Suprapubic skin (tissue), 4 donors: ENCODE measurements at regions not wholly inside any gene's neighbourhood (a gene's known extent, or its start where the extent isn't known, plus 50 kb on each side); places are given as distances from the start of the nearest gene placed in this dataset.

Experiments used
- DNase-seq, 2 donors: peaks; one replicate each; pipeline ENCODE4 v3.0.0-alpha.2; 2019; ENCODE audit warnings: low spot score in 2 of 2
- H3K27ac ChIP-seq: fragments of 200-600 bp; sonication (generic); one replicate; pipeline ENCODE4 v1.5.1; 2019
- H3K27me3 ChIP-seq: fragments of 200-600 bp; sonication (generic); one replicate; pipeline ENCODE4 v1.5.1; 2019
- H3K36me3 ChIP-seq: fragments of 200-600 bp; sonication (generic); one replicate; pipeline ENCODE4 v1.5.1; 2019
- H3K4me1 ChIP-seq: fragments of 200-600 bp; sonication (generic); one replicate; pipeline ENCODE4 v1.5.1; 2019
- H3K4me3 ChIP-seq: fragments of 200-600 bp; sonication (generic); one replicate; pipeline ENCODE4 v1.5.1; 2019; ENCODE audit warnings: mild to moderate bottlenecking
- H3K9me3 ChIP-seq: fragments of 200-600 bp; sonication (generic); one replicate; pipeline ENCODE4 v1.5.1; 2019
- EP300 ChIP-seq: sonication (generic); formaldehyde crosslinking; IDR thresholded peaks from one replicate; pipeline ENCODE4 v1.6.1; 2017; ENCODE audit warnings: antibody characterized with exemption
- POLR2A ChIP-seq, 2 donors: fragments of 450-650 bp; IDR thresholded peaks; one replicate each; pipeline ENCODE4 v1.6.1; 2017; ENCODE audit warnings: antibody characterized with exemption in 2 of 2, mild to moderate bottlenecking in 2 of 2, moderate library complexity in 2 of 2
- POLR2AphosphoS5 ChIP-seq, 3 donors: sonication (generic); formaldehyde crosslinking; IDR thresholded peaks; one replicate each; pipeline ENCODE4 v1.6.1; 2017; ENCODE audit warnings: antibody characterized with exemption in 3 of 3
- WGBS: methylation state at CpG from one replicate; pipeline ENCODE4 v1.1.5; 2018; 5-methylcytosine and 5-hydroxymethylcytosine counted together
- TF ChIP-seq, protein P1 (sequence below), 2 donors: fragments of 200-600 bp in 1 of 2; fragments of 450-650 bp in 1 of 2; sonication (generic) in 1 of 2; IDR thresholded peaks; one replicate each; pipeline ENCODE4 v1.5.1; 2016 to 2019; ENCODE audit warnings: antibody characterized with exemption in 2 of 2, mild to moderate bottlenecking in 1 of 2, moderate library complexity in 1 of 2

DNA sequence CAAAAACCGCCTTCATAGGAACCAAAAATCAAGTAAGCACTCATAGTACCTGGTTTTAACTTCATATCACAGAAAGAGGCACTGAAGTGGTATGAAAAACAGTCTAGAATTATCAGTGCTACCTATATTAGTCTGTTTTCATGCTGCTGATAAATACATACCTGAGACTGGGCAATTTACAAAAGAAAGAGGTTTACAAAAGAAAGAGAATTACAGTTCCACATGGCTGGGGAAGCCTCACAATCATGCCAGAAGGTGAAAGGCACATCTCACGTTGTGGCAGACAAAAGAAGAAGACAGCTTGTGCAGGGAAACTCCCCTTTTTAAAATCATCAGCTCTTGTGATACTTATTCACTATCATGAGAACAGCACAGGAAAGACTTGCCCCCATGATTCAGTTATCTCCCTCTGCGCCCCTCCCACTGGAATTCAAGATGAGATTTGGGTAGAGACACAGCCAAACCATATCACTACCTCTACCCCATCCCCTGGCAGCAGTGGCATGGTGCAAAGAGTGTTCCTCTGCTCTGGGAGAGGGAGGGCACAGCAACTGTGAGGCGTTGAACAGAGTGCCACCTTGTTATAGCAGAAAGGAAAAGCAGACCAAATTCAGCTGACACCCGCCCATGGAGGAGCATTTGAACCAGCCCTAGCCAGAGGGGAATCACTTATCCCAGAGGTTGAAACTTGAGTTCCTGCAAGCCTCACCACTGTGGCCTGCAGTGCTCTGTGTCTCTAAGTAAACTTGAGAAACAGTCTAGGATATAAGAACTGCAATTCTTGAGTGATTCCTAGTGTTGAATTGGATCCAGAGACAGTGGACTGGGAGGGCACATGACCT lies 61.9 kb upstream of the PTPRZ1 start:
- H3K4me3 ChIP-seq = no peak overlapping the region
- no peaks in the 10 kb centered on the region for H3K4me1 ChIP-seq
- 59% methylated on average over 5 of the region's 5 CpGs for WGBS
- H3K36me3 ChIP-seq = no peaks in the 10 kb centered on the region
- no peaks in the 10 kb centered on the region for H3K27me3 ChIP-seq
- TF ChIP-seq, protein P1, sequence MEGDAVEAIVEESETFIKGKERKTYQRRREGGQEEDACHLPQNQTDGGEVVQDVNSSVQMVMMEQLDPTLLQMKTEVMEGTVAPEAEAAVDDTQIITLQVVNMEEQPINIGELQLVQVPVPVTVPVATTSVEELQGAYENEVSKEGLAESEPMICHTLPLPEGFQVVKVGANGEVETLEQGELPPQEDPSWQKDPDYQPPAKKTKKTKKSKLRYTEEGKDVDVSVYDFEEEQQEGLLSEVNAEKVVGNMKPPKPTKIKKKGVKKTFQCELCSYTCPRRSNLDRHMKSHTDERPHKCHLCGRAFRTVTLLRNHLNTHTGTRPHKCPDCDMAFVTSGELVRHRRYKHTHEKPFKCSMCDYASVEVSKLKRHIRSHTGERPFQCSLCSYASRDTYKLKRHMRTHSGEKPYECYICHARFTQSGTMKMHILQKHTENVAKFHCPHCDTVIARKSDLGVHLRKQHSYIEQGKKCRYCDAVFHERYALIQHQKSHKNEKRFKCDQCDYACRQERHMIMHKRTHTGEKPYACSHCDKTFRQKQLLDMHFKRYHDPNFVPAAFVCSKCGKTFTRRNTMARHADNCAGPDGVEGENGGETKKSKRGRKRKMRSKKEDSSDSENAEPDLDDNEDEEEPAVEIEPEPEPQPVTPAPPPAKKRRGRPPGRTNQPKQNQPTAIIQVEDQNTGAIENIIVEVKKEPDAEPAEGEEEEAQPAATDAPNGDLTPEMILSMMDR (IDR thresholded peaks at IDR 0.05) = no peak
- no peak for TF ChIP-seq POLR2AphosphoS5 (IDR thresholded peaks at IDR 0.05)
- TF ChIP-seq POLR2A (IDR thresholded peaks at IDR 0.05) = no peak
- TF ChIP-seq EP300 = no peak
- no peak for DNase-seq
- H3K27ac ChIP-seq = no peak overlapping the region
- H3K9me3 ChIP-seq = no peaks in the 10 kb centered on the region

DNA sequence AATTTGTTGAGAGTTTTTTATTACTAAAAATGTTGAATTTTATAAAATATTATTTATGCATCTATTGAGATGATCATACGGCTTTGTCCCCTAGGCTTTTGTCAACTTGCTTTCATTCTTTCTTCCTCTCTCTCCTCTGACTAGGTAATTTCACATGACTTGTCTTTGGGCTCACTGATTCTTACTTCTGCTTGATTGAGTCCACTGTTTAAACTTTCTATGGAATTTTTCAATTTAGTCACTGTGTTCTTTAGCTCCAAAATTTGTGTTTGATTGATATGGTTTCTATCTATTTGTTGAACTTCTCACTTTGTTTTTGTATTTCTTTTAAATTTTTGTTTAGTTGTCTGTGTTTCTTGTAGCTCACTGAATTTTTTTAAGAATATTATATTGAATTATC lies 65.9 kb upstream of the PTPRZ1 start:
- no peaks in the 10 kb centered on the region for H3K36me3 ChIP-seq
- WGBS = 95% methylated on average over 1 of the region's 1 CpG
- H3K4me1 ChIP-seq = peaks cover 5% of the 10 kb centered on the region
- no peaks in the 10 kb centered on the region for H3K9me3 ChIP-seq
- no peak overlapping the region for H3K4me3 ChIP-seq
- DNase-seq = no peak
- TF ChIP-seq POLR2A (IDR thresholded peaks at IDR 0.05) (no peak), POLR2AphosphoS5 (IDR thresholded peaks at IDR 0.05) (no peak), EP300 (no peak)
- TF ChIP-seq, protein P1 (IDR thresholded peaks at IDR 0.05) = no peak
- H3K27me3 ChIP-seq = no peaks in the 10 kb centered on the region
- no peak overlapping the region for H3K27ac ChIP-seq

DNA sequence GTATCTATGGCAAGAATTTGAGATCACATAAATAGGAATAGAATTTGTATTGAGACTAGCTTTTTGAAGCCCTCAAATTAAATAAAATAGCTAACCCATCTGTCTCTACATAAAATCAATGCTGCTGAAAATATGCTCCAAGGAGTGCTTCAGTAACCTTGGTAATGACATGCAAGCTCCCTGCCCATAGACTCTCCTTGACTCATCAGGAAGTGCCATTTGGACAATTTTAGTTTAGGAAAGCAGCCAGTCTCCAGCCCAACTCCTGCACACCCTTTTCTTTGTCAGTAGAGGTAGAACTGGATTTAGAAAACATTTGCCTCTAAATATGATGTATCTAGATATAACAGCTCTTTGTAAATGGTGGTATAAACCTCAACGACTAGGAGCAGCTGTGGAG lies 69.9 kb upstream of the PTPRZ1 start:
- peaks cover 17% of the 10 kb centered on the region for H3K4me1 ChIP-seq
- DNase-seq = no peak
- no peaks in the 10 kb centered on the region for H3K27me3 ChIP-seq
- no peaks in the 10 kb centered on the region for H3K9me3 ChIP-seq
- no peak overlapping the region for H3K4me3 ChIP-seq
- no peaks in the 10 kb centered on the region for H3K36me3 ChIP-seq
- WGBS = 43% methylated on average over 1 of the region's 1 CpG
- no peak overlapping the region for H3K27ac ChIP-seq
- TF ChIP-seq EP300 (no peak), POLR2AphosphoS5 (IDR thresholded peaks at IDR 0.05) (no peak), POLR2A (IDR thresholded peaks at IDR 0.05) (no peak)
- TF ChIP-seq, protein P1 (IDR thresholded peaks at IDR 0.05) = no peak

DNA sequence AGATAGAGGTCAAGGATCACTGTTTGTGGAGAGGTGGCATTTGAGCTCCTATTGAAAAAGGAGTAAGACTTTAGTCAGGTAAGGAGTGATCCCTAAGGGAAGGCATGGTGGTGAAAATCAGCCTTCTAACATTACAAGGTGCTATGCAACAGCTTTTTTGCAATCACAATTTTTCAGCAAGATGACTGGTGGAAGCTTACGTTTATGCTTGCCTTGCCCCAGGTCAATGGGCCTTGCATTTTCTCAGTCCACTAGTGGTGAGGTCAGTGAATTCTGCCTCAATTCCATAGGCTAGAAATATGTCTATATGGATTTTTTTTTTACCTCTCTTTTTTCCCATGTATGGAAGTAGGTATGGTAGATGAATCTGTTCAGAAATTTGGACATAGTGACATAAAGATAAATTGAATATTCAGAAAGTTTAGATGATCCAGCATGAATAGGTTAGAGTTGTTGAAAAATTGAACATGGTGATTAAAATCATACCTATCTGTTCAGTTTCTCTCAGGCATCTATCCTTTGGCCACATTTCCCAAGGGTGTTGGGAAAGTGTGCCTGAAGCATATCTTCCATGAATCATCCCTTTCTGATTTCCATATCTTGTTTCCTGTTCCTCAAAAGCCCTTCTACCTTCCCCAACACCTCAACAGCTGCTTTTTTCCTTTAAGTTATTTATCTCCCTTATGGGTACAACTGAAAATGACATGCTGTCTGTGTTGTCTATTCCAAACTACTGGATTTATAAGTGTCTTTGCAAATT lies 71.9 kb upstream of the PTPRZ1 start:
- TF ChIP-seq POLR2A (IDR thresholded peaks at IDR 0.05) (no peak), POLR2AphosphoS5 (IDR thresholded peaks at IDR 0.05) (no peak), EP300 (no peak)
- TF ChIP-seq, protein P1 (IDR thresholded peaks at IDR 0.05) = no peak
- no peak overlapping the region for H3K27ac ChIP-seq

DNA sequence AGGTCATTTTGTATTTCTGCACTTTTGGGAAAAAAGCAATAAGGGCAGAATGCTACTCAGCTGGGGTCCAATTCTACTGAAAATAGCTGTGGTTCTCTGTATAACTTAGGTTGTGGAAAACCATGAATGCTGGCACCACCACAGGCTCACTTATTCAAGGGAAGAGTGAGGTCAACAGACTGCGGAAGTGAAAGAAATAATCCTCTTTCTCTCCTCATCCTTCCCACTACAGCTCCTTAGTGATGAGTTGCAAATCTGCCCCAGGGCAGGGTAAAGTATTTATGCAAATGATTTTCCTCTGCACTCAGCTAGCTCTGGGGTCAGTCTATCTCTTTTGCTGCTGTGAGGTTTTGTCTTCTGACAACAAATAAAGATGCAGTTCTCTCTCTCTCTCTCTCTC lies 74.1 kb upstream of the PTPRZ1 start:
- 36% methylated on average over 1 of the region's 1 CpG for WGBS
- no peak for DNase-seq

More for the DNA sequence above, 71.9 kb upstream of the PTPRZ1 start:
- Histone ChIP-seq H3K4me3 (no peak overlapping the region), H3K36me3 (no peaks in the 10 kb centered on the region), H3K27me3 (no peaks in the 10 kb centered on the region), H3K9me3 (no peaks in the 10 kb centered on the region), H3K4me1 (peaks cover 35% of the 10 kb centered on the region)
- WGBS = 79% methylated on average over 1 of the region's 1 CpG
- DNase-seq = no peak

More for the DNA sequence above, 74.1 kb upstream of the PTPRZ1 start:
- peak overlapping the region; percentile 12 for H3K27ac ChIP-seq
- H3K27me3 ChIP-seq = no peaks in the 10 kb centered on the region
- TF ChIP-seq EP300 = no peak
- TF ChIP-seq, protein P1 (IDR thresholded peaks at IDR 0.05) = no peak
- TF ChIP-seq POLR2A (IDR thresholded peaks at IDR 0.05) = no peak
- no peak for TF ChIP-seq POLR2AphosphoS5 (IDR thresholded peaks at IDR 0.05)
- no peaks in the 10 kb centered on the region for H3K9me3 ChIP-seq
- H3K4me1 ChIP-seq = peaks cover 41% of the 10 kb centered on the region
- no peaks in the 10 kb centered on the region for H3K36me3 ChIP-seq
- H3K4me3 ChIP-seq = no peak overlapping the region
